A673 (cell line): ENCODE measurements at regions not wholly inside any gene's neighbourhood (a gene's known extent, or its start where the extent isn't known, plus 50 kb on each side); places are given as distances from the start of the nearest gene placed in this dataset.
"Not testable (repeated sequence)": the region's sequence is repeated elsewhere in the genome, so short reads cannot be mapped to it uniquely, and the experiment has no call there.

Source experiments
- EZH2 ChIP-seq: fragments of 200-600 bp; sonication (generic); IDR thresholded peaks from 2 replicates; pipeline ENCODE4 v1.6.1; 2017; ENCODE audit warnings: borderline replicate concordance, low read depth, mild to moderate bottlenecking, mixed read lengths, antibody characterized with exemption, low read length; ENCODE audit not compliant: poor library complexity, severe bottlenecking
- TF ChIP-seq, protein P1 (sequence below): fragments of 300-800, 200-600 bp; sonication (generic); conservative IDR thresholded peaks from 2 replicates; pipeline ENCODE4 v1.5.1; 2017; ENCODE audit warnings: low read depth, mild to moderate bottlenecking, antibody characterized with exemption, low read length, moderate library complexity, mixed read lengths

GRCh38 chr14:97167577-97167976 is 370.4 kb downstream of the VRK1 start:
- TF ChIP-seq, protein P1, sequence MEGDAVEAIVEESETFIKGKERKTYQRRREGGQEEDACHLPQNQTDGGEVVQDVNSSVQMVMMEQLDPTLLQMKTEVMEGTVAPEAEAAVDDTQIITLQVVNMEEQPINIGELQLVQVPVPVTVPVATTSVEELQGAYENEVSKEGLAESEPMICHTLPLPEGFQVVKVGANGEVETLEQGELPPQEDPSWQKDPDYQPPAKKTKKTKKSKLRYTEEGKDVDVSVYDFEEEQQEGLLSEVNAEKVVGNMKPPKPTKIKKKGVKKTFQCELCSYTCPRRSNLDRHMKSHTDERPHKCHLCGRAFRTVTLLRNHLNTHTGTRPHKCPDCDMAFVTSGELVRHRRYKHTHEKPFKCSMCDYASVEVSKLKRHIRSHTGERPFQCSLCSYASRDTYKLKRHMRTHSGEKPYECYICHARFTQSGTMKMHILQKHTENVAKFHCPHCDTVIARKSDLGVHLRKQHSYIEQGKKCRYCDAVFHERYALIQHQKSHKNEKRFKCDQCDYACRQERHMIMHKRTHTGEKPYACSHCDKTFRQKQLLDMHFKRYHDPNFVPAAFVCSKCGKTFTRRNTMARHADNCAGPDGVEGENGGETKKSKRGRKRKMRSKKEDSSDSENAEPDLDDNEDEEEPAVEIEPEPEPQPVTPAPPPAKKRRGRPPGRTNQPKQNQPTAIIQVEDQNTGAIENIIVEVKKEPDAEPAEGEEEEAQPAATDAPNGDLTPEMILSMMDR = not testable (repeated sequence)
- not testable (repeated sequence) for TF ChIP-seq EZH2
